NCI-H2081 treated with DMSO at 0.1 percent for 48 hours (cell line): ENCODE measurements at regions not wholly inside any gene's neighbourhood (a gene's known extent, or its start where the extent isn't known, plus 50 kb on each side); places are given as distances from the start of the nearest gene placed in this dataset.
"Not testable (repeated sequence)": the region's sequence is repeated elsewhere in the genome, so short reads cannot be mapped to it uniquely, and the experiment has no call there.

ENCODE experiments used
- DNase-seq: peaks from one replicate; lab custom pipeline; 2025; lab: John Stamatoyannopoulos, UW

DNA sequence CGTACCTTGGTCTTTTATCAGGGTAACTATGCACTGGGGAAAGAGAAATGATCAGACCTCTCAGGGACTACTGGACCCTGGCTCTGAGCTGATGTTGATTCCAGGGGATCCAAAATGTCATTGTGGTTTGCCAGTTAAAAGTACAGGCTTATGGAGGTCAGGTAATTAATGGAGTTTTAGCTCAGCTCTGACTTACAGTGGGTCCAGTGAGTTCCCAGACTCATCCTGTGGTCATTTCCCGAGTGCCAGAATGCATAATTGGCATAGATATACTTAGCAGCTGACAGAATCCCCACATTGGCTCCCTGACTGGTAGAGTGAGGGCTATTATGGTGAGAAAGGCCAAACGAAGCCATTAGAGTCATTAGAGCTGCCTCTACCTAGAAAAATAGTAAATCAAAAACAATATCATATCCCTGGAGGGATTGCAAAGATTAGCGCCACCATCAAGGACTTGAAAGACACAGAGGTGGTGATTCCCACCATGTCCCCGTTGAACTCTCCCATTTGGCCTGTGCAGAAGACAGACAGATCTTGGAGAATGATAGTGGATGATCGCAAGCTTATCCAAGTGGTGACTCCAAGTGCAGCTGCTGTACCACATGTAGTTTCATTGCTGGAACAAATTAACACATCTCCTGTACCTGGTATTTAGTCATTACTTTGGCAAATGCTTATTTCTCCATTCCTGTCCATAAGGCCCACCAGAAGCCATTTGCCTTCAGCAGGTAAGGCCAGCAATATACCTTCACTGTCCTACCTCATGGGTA is 152.4 kb downstream of the THBS2 start:
- no peak for DNase-seq

DNA sequence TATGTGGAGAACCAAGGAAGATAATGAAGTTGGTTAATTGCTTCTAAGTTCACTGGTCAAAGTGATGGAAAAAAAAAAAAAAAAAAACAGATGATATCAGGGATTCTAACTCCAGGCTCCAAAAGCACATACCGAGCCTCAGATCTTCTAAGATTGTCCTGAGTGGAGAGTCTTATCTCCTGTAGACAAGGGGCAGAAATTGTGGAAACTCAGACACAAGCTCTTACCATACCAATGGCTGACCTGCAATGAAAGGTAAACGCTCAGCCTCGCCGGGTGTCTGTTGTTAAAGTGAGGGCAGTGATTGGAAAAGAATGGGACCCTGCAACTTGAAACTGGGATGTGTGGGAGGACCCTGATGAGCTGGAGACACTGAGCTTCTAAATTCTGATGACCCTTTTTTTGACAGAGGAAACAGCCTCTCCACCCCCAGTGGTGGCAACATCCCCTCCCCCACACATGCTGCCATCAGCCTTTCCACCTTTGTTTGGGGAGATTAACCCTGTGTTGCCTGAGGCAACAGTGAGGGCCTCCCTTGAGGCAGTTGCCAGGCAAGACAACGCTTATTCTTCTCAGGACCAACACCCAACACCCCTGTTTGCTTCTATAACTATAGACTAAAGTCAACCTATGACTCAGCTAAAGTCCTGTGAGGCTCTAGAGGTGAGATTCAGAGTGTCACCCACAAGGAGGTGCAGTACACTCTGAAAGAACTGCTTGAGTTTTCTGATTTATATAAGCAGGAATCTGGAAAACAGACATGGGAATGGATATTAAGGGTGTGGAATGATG is 154.0 kb downstream of the THBS2 start:
- no peak for DNase-seq

DNA sequence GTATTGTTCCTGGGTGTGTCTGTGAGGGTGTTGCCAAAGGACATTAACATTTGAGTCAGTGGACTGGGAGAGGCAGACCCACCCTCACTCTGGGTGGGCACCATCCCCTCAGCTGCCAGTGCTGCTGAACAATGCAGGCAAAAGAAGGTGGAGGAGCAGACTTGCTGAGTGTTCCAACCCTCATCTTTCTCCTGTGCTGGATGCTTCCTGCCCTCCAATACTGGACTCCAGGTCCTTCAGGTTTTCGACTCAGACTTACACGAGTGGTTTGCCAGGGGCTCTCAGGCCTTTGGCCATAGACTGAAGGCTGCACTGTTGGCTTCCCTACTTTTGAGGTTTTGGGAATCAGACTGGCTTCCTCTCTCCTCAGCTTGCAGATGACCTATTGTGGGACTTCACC is 155.0 kb downstream of the THBS2 start:
- DNase-seq, result not testable (repeated sequence)

DNA sequence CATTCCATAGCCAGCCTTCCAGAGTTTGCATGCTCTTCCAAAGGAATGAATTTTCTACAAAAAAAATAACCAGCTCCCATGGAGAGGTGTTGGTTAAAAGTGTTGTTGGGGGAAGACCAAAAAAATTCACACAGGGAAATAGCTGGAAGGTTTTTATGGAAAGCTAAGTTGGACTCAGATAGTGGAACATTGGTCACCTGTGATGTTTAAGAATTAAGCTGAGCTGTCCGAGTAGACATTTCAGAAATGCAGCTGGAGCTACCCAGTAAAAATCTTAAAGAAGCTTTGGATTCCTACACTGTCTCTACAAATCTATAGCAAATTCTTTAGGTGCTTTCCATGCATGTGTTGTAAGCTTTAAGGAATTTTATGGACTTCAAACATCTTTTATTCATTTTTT is 155.5 kb downstream of the THBS2 start:
- no peak for DNase-seq

DNA sequence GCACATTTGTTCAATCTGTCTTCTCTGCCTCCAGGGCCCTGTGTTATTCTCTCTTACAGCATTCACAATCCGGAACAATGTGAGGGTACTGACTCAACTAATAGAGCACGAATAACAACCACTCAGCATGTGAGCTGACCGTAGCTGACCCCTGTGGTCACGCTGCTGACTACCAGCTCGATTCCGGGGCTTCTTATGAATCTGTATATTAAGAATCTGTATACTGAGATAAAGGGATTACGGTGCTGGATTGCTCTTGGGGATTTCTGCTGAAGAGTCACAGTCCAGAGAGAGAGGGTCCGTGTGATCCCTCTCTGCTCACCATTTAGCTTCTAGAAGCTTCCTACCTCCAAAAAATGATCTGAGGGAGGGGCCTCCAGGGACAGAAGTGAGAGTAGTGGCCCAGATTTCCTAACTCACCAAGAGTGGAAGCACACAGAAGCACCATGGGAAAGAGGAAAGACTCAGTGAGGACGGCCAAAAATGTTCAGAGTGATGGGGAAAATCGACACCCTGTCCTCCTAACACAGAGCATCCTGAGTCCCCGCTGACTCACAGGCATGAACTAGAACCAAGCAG is 156.2 kb downstream of the THBS2 start:
- no peak for DNase-seq

DNA sequence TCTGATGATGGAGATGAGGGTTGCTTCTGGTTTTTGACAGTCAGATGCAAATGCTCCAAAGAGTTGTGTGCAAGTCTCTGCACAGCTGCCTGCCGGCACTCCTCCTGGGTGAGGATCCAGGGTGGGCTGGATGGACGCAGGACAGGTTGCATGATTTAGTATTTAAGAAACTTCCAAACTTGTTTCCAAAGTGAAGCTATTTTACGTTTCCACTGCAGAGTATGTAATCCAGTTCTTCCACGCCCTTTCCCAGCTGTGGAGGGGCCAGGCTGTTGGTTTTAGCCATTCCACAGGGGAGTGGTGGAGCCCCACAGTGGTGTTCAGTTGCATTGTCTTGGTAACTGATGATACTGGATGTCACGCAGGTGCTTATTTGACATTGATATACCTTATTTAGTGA is 157.3 kb downstream of the THBS2 start:
- no peak for DNase-seq

DNA sequence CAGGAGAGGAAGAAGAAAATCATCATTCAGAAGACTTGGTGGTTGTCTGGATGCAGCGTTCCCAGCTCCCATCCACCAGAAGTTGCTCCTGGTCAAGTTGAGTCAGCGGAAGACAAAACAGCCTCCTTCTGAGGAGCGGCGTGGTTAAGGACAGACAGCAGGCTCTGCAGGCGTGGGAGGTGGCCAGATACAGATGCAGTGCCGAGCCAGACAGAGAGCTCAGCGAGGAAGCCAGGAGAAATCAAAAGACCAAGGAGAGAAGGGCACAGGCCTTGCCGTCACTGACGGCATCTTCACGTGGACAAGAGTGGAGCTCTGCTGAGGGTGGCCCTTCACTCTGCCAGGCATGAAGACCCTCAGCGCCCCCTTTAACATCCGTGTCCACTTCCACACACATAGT is 158.5 kb downstream of the THBS2 start:
- no peak for DNase-seq

DNA sequence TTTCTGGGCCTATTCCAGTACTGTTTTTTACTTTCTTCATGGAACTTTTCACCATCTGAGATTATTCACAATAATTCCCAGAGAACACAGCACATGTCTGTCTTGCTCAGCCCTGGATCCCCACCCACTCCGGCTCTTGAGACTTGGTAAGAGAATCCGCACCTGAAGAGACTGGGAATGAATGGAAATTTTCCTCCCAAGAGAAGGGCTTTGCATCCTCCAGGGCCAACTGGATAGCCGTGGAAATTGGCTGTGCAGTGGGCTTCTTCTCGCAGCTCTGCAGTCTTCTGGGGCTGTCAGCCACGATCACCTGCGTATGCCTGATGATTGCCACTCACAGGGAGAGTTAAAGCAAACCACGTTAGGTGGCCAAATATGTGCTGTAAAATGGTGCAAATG is 159.1 kb downstream of the THBS2 start:
- DNase-seq, result no peak

DNA sequence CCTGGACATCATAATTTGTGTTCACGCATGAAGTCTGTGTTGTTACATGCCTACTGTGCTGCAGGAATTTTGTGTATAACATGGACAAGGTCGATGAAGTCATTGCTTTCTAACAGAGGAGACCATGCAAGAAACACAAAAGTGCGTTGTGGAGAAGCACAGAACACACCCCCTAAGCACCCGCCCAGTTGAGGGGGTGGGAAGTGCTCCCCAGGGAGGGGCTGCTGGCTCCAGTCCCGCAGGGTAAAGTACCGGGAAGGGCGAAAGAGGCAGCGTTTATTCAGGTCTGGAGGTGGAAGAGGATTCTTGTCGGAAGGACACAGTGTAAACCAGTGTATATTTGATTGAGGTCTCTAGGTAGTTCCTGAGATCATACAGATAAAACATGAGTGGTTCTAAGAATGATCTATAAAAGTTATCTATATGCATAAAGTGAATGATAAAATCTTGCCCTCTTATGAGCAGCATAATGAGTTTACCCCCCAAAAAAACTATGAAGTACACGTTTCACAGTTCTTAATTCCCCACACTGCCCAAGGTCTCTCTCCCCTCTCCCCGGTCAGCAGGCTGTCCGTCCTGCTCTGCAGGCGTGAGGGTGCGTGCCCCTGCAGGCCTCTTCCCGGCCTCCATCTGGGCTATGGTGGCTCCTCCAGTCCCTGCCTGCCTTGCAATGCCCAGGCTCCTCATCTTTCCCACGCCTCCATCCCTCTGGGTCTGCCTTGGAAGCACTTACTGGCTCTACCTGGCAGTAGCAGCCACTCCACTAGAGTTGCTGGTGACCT is 159.7 kb downstream of the THBS2 start:
- DNase-seq, result no peak

DNA sequence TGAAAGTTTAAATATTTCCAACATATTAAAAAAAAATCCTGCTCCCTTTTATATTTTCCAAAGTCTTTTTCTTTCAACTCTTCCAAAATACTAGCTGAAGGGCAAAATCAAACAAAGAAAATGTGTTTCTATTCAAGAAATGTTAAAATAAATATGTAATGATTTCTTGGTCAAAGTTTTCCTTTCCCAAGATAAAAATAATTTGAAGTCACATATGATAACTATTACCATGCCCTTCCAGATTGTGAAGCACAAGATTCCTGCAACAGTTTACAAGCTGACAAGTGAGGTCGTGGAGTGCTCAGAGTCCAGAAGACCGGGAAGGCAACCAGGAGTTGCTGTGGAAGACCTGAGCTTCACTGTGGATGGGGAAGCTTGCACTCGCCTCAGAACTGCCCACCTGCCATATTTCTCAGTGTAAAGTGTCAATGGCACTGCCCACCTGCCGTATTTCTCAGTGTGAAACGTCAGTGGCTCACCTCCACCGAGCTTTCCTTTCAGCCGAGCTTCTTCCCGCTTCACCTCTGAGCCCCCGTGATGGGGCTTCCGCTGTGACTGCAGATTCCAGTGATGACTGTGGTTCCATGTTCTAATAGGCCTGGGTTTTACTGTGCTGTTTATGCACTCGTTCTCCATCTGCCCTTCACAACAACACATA is 160.5 kb downstream of the THBS2 start:
- no peak for DNase-seq

DNA sequence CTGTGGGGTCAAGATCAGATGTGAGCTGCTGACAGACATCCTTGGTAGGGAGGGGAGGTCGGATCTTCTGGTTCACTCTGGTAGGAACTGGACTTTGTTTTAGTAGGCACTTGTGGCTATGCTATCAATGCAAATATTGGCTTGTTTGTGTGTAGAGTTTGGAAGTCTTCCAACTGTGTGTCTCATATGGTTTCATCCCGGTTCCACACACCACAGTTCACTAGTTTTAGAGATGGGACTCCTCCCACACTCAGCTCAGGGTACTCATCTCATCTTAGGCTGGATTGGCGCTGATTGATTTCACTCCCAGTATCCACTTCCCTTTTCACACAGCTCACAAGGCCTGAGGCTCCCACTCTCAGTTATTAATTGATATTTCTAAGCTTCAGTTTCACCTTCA is 161.3 kb downstream of the THBS2 start:
- no peak for DNase-seq

DNA sequence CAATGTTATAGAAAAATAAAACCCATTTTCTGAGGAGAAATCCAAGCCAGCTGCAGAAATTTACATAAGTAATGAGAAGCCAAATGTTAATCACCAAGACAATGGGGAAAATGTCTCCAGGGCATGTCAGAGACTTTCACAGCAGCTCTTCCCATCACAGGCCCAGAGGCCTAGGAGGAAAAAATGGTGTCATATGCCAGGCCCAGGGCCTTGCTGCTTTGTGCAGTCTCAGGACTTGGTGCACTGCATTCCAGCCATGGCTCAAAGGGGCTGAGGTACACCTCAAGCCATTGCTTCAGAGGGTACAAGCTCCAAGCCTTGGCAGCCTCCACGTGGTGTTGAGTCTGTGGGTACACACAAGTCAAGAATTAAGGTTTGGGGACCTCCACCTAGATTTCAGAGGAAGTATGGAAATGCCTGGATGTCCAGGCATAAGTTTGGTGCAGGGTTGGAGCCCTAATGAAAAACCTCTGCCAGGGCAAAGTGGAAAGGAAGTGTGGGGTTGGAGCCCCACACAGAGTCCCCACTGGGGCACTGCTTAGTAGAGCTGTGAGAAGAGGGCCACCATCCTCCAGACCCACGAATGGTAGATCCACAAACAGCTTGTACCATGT is 163.0 kb downstream of the THBS2 start:
- not testable (repeated sequence) for DNase-seq

DNA sequence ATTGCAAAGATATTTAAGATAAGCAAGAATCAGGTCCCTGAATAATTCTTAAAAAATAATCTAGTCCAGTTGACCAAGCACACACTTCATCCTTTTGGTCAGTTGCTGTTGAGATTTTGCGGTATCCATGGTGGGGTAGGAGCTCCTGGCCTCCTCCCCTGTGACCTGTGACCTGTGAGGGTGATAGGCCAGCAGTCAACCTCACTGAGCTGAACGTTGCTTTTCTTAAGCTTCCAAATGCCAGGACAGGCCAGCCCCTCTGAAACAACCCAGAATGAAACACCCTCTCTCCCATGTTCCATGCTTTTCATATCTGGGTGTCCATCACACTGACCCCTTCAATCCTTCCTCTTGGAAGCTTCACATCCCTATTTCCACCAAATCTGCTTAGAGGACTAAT is 164.9 kb downstream of the THBS2 start:
- no peak for DNase-seq

DNA sequence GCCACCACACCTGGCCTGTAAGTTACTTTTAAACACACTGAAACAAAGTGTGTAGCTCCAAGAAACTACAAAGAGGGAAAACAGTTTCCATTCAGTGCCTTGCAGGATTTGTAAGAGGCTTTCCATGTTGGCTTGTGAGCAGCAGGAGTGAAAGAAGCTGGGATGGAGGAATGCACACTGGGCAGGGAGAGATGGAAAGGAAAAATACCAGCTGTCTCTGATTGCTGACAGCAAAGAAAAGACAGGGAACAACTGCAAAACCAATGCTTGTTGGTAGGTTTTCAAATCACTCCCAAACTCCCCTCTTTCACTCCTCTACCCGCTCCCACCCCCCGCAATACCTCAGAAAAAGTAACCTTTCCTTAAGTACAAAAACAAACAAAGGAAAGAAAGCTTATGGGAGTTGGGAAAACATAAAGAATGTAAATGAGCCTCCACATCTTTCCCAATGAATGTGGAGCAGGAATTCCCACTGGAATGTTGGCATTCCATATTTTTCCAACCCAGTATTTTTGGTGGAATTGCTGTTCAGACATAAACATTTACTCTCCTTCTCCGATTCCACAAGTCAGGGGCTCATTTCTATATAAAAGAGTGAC is 166.1 kb downstream of the THBS2 start:
- DNase-seq, result no peak

DNA sequence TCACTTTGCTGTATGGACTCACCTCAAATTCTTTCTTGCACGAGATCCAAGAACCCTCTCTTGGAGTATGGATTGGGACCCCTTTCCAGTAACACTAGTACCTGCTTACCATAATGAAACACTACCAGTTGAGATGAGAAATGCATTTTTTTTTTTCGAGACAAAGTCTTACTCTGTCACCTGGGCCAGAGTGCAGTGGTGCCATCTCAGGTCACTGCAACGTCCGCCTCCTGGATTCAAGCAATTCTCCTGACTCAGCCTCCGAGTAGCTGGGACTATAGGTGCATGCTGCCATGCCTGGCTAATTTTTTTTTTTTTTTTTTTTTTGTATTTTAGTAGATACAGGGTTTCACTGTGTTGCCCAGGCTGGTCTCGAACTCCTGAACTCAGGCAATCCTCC is 167.0 kb downstream of the THBS2 start:
- not testable (repeated sequence) for DNase-seq

DNA sequence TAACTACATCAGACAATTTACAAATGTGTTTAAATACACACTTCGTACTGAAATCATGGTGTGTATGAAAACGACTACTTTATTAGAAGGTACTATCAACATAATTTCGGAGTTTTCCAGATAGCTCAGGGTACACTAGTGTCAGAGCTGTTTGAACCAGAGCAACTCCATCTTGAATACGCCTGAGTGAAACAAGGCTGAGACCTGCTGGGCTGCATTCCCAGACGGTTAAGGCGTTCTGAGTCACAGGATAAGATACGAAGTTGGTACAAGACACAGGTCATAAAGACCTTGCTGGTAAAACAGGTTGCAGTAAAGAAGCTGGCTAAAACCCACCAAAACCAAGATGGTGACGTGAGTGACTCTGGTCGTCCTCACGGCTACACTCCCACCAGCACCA is 167.6 kb downstream of the THBS2 start:
- DNase-seq, result no peak

DNA sequence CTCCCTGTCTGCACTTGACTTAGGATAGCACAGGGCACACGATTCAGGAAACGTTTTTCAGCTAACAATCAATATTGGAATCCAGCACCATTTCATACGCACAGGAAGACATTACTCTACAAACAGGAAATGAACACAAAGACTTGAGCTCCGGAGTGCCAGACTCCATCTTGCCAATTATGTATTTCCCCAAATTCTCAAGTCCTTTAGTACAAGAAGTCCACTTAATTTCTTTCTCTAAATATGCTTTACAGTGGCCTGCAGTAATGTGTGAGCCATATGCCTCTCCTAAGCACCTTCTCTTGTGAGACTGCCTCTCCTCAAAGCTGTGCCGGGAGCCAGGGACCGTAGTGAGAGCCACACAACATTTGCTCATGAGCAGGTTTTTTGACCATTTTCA is 168.2 kb downstream of the THBS2 start:
- no peak for DNase-seq

DNA sequence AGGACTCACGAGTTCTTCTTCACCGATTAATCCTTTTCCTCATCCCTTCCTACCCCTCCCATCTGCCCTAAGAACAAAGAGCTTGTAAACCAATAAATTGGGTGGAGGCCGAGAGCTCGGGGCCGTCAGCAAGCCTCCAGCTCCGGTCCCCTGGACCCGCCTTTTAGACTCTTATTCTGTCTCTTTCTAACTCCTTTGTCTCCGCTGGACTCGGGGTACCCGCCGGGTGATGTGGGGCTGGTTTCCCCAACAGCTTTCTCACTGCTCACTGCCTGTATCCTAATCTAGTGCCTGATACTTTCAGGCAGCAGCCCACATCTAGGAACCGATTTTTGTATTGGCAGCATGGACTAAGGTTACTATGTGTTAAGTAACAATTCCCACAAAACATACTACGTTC is 169.1 kb downstream of the THBS2 start:
- not testable (repeated sequence) for DNase-seq

DNA sequence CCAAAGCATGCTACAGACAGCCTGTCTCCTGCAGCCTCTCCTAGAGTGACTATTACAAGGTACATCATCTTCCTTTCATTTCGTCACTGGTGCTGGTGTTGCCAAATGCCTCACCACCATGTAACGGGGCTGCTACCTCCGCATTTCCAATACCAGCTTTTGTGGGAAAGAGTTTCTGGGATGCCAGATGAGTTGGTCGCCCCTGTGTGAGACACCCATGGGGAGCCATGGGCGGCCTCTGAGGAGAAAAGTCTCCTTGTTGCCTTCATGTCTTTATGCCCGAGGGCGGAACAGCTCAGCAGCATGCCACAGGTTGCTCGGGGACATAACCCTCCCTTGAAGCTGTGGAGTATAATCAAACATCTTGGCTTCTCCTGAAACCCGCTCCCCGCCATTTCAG is 169.6 kb downstream of the THBS2 start:
- DNase-seq, result no peak

DNA sequence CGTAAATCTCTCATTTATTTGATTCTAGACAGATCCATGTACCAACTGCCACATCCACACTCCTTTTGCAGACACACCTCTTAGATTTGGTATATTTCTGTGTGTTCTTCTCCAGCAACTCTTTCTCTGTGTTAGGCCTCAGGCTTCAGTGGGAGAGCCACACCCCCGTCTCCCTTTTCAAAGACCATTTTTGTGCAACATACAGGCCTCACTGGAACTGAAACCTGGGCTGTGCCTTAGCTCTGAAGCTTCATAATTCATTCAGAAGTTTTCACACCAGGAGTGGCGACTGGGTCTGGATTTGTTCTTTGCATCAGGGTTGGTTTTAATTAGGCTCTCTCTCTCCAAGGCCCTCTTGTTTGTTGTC is 170.2 kb downstream of the THBS2 start:
- no peak for DNase-seq
